GM21528 (cell line): ENCODE measurements at regions not wholly inside any gene's neighbourhood (a gene's known extent, or its start where the extent isn't known, plus 50 kb on each side); places are given as distances from the start of the nearest gene placed in this dataset.

Experiments
- ATAC-seq: cut with Tn5 transposase; IDR thresholded peaks from one replicate; pipeline ENCODE4 v1.9.1; 2021; ENCODE audit warnings: mild to moderate bottlenecking, moderate library complexity; ENCODE audit not compliant: unreplicated experiment, low FRiP score

DNA sequence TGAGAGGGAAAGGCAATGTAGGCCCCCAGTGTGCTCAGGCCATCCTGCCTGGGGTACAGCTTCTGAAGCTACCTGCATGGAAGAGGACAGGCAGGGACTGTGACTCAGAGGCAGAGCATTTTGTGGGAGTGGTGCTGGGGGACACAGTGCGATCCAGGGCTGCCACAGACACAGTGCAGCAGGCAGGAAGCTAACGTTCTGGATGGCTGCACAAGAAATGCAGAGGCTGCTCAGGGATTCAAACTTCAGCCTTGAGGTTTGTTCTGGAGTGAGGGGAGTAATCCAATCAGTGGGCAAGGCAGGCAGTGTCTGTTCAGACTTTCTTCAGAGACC is 648.0 kb upstream of the IGFBP3 start:
- no peak for ATAC-seq

DNA sequence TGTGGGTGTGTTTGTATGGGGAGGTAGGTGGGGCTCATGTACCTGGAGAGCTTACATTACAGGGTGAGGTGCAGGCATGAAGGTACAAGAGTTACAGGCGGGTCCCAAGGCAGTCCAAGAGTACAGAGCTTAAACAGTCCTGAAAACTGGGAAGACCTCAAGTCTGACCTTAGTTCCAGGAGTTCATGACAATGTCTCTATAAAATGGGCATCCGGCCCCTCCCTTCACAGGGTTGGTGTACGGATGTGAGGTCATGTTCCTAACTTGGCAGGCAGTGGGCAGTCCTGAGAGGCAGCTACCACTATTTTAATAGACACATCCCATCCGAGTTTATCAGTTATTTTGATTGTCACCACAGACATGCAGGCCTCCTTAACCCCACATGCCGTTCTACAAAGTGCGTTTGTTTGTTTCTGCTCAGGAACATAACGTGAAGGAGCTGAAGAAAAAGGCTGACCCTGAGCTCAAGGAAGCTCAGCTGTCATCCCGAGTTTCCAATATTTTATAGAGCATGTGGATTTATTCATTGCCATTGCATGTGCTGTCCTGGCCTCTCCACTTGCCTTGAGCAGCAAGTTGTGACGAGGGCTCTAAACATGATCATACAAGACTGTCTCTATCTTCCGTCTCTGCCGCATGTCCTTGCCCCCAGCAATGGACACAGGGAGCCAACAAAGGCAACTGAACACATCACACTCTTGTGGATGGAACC is 647.5 kb upstream of the IGFBP3 start:
- ATAC-seq = no peak

DNA sequence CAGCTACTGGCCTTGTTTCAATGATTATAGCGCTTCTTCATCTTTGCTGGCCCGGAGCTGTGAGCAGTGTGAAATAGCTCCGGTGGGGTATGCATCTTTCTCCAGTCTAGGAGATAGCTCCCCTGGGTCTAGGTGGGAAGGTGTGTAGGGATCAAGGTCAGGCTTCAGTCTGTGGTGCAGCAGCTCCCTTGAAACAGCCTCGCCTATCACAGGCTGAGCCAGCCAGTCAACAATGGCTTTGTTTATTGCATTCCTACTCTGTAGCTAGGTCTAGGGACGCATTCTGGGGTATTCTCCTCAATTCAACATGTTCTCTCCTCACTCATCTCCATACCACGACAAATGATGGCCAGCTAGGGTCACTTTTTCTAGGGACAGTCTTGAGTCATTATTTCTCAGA is 646.8 kb upstream of the IGFBP3 start:
- ATAC-seq = no peak

DNA sequence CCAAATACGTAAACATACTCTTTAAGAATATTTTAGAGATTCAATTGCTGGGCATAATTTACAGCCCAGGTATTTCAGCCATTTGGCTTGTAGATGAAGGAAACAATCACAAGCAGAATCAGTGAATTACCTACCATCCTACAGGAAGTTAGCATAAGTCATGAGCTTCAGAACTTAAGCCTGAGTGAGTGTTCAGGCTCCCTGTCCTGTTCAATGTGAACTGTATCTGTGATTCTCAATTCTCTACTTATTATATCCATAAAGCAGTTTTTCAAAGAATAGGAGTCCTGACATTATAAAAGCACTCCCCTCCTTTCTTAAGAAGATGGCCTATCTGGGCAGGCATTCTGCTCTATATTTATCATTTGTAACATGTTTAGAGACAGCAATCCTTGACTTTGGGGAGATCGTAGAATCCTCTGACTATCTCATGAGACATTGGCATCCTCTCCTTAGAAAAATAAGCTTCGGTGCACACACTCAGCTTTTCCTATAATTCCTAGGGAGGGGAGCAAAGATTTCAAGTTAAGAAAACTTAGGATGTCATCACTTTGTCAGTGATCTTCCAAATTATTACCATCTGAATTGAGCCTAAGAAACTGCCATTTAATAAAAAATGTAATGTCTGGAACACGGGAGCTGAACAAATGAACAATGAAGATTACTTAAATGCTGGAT is 645.2 kb upstream of the IGFBP3 start:
- no peak for ATAC-seq

DNA sequence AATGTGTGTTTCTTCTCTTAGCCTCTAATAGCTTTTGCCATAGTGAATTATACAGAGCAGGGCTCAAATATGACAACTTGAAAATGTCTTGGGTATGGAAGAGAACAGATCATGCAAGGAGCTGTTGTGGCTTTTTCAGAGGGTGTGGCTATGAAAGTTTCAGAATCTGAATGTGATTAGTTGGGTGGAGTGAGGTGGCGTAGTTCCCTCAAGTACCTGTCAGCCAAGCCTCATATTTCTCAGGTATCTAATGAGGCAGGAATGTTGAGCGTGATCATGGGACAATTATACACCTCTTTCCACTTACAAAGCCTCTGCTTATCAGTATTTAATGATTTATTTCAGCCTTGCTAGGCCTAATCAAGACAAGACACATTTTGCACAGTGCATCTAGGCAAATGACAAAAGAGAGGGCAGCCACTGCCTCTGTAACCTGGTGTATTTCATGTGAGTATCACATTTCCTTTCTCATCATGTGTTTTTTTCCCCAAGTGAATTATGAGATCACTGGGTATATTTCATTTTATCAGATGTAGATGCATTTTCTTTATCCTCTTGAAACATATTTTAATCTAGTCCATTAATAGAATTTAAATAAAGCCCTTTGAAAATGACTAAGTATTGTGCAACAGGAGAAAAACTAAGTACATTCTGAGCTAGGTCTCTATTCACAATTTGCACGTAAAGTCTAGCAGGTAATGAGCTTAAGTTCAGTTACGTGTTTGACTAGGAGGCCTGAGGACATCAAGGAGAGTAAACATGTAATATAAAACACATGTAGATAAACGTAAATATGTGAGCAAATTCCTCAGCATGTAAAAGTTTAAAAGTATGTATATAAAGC is 644.4 kb upstream of the IGFBP3 start:
- no peak for ATAC-seq

DNA sequence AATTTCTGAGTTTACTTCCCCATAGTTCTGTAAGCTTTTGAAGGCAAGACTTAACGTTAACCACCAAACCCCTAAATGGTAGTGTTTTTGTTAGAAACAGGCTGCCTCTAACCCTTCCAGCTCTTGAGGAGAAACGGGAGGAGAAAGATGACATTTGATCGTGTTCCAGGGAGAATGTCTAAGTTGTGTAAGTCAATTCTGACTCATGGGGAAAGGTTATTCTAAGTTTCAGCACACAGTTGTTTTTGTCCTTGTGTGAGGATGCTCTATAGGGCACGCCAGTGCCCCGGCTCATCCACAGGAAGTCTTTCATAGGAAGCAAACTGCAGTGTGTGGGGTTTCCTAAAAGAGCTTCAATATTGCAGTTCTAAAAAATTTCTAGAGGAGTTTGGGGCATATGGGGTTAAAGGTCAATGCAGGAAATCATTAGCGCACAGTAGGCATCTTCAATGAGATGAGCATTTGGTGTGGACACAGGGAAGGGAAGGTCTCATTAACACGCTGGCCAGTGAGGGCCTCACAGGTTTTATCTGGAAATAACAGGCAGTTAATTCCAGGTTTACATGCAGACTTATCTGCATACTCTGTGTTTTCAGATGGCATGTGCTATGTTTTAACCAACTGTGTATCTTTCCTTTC is 638.2 kb upstream of the IGFBP3 start:
- no peak for ATAC-seq

DNA sequence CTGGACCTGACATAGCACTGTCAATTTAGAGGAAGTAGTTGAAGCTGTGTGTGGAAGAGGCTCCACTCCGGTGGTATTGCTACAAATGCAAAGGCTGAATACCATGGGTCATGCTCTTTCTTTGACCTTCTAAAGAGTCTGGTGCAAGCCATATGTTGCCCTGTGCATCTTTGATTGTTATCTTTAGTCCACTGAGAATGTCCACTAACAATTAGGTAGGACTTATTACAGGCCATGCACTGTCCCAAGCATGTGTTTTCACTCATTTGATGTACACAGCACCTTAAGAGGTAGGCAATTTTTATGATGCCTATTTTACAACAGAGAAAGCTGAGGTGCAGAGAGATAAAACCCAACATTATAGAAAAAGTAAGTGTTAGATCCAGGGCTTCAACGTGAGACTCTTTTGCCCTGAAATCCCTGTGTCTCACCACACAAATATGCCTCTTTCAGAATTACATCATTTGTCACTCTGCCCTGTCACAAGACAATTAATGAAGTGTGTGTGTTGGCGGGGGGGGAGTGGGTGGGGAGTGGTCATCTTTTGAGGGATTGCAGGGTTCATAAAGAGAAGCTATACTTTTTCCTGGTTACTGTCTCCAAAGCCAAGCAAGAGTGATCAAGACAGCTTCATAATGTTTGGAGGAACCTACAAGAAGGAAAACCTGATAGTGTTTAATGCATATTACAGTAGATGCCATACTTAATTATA is 637.6 kb upstream of the IGFBP3 start:
- ATAC-seq = no peak

DNA sequence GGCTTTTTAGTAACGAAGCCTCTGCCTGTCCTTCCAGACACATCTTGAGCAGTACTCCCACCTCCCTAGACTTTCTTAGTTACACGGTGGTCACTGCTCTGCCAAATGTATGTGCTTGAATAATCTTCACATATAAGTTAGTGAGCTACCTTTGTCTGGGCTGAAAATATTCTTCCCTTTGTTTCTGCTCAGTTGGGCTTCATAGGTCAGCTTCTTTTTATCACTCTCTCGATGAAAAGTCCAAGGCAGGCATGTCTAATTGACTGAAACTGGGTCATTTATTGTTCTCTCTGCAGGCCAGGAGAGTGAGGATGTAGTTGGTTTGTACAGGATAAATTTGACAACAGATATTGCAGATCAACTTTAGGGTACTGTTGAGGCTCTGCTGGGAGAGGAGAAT is 636.7 kb upstream of the IGFBP3 start:
- no peak for ATAC-seq

DNA sequence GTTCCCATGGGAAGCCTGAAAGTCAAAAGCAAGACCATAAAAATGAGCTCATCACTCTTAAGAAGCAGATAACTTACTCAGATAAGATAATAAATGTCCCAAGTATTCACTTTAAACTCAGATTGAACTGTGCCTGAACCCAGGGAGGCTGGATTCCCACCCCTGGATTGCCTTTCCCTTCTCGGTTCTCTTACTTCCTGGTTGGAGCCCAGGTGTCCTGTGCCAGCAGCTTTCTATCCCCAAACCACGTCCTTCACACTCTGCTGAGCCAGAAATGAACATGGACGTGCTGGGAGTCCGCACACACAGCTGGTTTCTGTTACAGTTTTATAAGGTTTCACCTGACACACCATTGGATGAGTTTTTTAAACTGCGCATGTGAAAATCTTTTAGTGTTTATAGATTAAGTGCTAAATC is 636.2 kb upstream of the IGFBP3 start:
- ATAC-seq = no peak

DNA sequence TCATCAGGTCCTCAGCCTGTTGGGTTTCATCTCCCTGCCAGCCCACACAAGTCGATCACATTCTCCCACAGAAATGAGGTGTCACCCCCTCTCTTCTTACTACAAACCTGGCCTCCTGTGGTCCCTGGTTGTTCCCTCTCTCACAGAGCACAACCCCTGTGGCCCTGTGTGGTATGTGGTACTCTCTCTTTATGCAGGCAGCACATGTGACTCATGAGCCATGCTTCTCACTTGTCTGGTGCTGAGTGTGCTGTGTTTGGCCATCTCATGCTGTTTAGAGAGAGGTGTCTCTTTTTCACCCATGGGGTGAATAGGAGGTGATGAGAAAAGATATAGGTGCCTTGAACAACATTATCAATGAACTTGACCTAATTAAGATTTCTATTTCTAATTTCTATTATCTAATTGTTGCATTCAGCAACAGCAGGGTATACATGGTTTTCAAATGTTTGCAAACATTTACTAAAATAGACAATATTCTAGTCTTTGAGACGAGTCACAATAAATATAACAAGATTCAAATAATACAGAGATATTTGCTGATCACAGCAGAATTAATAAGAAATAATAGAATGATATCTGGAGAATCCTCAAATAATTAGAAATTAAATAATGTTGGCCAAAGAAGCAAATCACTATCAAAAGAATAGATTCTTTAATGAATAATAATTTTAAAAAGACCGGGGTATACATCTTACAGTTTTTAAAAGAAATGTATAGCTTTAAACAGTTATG is 633.8 kb upstream of the IGFBP3 start:
- ATAC-seq = no peak

DNA sequence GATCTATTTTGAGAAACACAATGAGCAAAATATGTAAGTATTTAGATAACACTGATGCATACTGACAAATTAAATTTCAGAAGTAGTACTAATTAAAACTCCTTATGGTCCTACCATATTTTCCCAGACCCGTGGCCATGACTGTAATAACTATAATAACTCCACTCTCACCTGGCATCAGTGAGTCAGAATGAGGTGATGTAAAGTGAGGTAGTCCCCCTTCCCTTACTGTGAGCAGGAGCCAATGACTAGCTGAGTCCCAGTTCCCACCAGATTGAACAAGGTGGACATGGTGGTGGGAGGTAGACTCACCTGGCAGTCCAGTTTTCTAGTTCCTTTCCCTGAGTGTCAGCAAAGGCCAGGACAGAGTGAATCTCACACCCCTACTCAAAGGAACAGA is 630.5 kb upstream of the IGFBP3 start:
- ATAC-seq = no peak

DNA sequence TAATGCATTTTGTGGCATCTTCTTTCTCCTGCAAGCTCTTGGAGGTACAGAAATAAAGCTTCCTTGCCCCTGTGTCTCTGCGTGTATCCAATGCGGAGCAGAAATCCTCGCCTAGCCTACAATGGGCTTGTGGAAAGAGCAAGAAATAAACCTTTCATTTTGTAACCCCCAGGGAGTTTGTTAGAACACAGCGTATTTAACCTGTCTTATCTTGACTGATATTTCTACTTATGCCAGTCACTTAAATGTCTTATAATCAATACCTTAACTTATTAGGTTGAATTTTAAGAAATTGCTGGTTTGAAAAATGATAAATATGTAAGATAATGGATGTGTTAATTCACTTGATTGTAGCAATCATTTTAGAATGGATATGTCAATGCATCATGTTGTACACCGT is 629.8 kb upstream of the IGFBP3 start:
- ATAC-seq = no peak

DNA sequence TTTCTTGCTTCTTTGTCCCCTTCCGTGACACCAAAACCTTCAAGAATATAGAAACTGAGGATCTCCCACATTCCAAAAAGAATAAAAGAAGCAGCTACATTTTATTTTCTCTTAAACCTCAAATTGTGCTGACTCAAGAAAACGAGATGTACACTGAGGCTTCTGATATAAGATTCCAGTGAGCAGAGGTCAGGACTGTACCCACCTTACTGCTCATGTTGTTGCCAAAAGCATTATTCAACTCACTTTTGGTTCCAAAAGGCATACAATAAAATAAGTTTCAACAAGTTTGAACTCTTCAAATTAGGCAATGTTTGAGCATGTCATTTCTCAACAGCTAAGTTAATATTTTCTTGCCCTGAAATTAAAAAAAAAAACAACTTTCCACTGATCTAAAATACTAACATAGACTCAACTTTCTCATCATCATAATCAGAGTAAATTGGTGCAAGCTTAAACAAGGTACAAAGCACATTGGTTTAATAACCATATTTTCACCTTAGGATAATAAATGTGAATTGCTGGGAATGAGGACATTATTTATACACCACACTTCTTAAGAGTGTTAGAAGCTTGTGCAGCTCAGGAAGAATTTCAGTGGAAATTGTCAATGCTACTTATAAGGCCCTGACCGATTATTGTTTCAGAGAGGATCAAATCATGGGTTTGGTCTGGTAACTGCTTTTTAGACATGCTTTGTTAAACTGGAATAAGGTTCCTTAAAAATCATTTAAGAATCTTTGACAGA is 629.0 kb upstream of the IGFBP3 start:
- ATAC-seq = no peak

DNA sequence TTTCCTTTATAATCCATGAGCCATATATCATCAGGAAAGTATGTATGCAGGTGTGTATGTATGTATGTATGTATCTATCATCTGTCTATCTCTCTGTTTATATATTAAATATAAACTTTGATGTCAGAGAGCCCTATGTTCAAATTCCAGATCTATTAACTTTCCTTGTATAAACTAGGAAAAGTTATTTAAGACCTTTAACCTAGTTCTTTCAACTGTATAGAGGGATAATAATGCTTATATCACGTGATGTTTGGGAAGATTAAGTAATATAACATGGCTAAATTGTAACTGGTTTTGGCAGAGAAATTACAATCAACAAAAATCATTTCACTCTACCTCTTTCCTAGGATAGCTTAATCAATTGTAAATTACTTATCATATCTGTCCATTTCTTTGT is 628.3 kb upstream of the IGFBP3 start:
- no peak for ATAC-seq

DNA sequence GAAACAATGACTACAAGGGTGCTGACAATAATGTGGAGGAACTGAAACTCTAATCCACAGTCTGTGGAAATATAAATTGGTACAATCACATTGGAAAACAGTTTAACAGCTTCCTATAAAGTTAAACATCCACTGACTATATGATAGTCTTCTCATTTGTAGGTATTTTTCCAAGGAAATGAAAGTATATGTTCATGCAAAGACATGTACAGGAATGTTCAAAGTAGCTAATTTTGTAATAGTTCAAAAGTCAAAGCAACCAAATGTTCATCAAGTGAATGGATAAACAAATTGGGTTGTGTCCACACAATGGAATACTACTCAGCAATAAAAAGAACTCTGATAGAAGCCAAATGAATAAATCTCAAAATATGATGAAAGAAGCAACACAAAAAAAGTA is 626.0 kb upstream of the IGFBP3 start:
- ATAC-seq = no peak

DNA sequence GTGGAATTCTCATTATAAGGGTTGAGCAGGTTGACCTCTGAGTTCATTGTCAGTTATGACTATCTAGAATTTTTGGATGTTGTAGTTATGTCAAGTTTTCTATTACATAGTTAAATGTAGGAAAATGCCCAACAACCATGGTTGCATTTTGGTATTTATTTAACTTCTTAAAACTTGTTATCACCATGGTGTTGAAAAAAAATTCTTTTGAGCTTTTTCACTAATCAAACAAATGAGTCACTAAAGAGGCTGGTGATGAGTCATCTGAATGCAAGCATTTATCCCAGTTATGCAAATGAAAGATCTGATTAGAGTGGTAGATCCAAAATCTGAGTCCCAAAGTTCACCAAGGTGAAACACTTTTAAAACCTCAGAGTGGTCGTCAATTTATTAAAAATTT is 624.7 kb upstream of the IGFBP3 start:
- ATAC-seq = no peak

DNA sequence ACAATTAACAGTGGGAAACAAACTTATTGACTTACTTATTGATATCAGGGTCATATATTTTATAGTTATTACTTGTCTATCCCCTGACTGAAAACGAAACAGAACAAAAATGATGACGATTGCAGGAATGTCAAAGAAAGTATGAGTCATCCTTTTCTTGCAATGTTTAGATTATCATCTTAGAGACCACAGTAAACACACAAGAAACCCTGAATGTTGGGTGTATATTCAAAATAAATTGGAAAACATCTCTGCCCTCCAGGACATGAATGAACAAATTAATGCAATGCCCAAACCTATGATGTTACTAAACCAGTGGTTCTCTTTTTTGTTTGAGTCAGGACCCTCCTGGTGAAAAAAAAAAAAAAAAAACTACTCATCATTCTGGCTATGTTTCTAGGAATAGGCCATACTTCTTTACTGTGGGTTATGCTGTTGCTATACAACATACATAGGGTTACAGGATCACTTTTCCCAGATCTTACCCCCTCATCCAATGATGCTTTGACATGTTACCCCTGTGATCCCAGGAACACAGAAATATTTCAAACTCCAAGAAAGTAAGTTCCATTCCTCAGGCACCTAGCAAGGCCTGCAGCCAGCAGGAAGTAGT is 623.4 kb upstream of the IGFBP3 start:
- no peak for ATAC-seq

DNA sequence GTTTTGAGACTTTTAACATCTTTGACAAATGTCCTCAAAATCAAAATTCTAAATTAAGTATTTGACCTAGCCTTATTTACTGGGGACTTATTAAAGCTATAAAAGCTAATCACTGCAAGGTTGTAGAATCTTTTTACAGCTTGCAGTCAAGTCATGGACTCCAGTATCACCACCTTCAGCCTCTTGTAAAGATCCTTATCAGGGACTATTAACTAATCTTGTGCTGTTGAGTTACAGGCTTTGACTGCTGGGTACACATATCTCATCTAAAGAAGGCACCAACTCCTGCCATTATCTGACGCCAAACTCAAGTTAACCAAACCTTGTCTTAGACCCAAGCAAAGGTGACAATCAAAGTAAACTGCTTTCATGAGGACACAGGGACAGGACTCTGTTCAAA is 621.0 kb upstream of the IGFBP3 start:
- no peak for ATAC-seq
